SK-N-SH (cell line): ENCODE measurements at regions not wholly inside any gene's neighbourhood (a gene's known extent, or its start where the extent isn't known, plus 50 kb on each side); places are given as distances from the start of the nearest gene placed in this dataset.

ENCODE experiments used
- CTCF ChIA-PET: fragments of 300-600, 350-600 bp; formaldehyde crosslinking; extraction: SDS; loops from one replicate; lab custom pipeline; 2021; lab: Yijun Ruan, JAX
- POLR2A ChIA-PET: fragments of 350-600 bp; sonication (Branson Sonifier 250); formaldehyde crosslinking; extraction: SDS; loops from one replicate; lab custom pipeline; 2020; ENCODE audit warnings: antibody characterized with exemption, inconsistent platforms; lab: Yijun Ruan, JAX
- DNase-seq: peaks from one replicate; pipeline ENCODE4 v3.0.0; 2012
- H2AFZ ChIP-seq: fragments of 200-600 bp; sonication (generic); 2 replicates; pipeline ENCODE4 v1.8.1; 2016; ENCODE audit warnings: antibody characterized with exemption, mild to moderate bottlenecking, low read depth
- H3F3A ChIP-seq: fragments of 200-600 bp; sonication (generic); replicated peaks from 2 replicates; pipeline ENCODE3; 2016; ENCODE audit warnings: antibody characterized with exemption, mild to moderate bottlenecking; ENCODE audit not compliant: insufficient read depth
- H3K27ac ChIP-seq, 2 experiments: fragments of 200-500 bp in 1 of 2; fragments of 200-600 bp in 1 of 2; sonication (Bioruptor generic) in 1 of 2; sonication (generic), shearing (Covaris generic) in 1 of 2; 2 replicates each; pipeline versions ENCODE4 v1.5.1 to v1.6.1; 2014 to 2016; ENCODE audit warnings: low read depth in 2 of 2, inconsistent platforms in 1 of 2, low read length in 1 of 2, mild to moderate bottlenecking in 1 of 2, mixed read lengths in 1 of 2
- H3K27me3 ChIP-seq: fragments of 200-600 bp; sonication (generic), shearing (Covaris generic); 2 replicates; pipeline ENCODE4 v1.6.1; 2016; ENCODE audit warnings: mixed run types; ENCODE audit not compliant: insufficient read depth
- H3K36me3 ChIP-seq, 2 experiments: fragments of 200-500 bp in 1 of 2; fragments of 200-600 bp in 1 of 2; sonication (Bioruptor generic) in 1 of 2; sonication (generic) in 1 of 2; replicated peaks in 1 of 2; 2 replicates each; pipeline versions ENCODE3 to v1.5.1; 2014 to 2016; ENCODE audit warnings: low read length in 1 of 2, mild to moderate bottlenecking in 1 of 2; ENCODE audit not compliant: insufficient read depth in 2 of 2, control insufficient read depth in 1 of 2
- H3K4me1 ChIP-seq, 2 experiments: fragments of 200-500 bp in 1 of 2; fragments of 200-600 bp in 1 of 2; sonication (Bioruptor generic) in 1 of 2; sonication (generic), shearing (Covaris generic) in 1 of 2; 2 replicates each; pipeline versions ENCODE4 v1.5.1 to v1.6.1; 2014 to 2016; ENCODE audit warnings: low read depth in 1 of 2, low read length in 1 of 2, mixed run types in 1 of 2; ENCODE audit not compliant: insufficient read depth in 2 of 2, control insufficient read depth in 1 of 2
- H3K4me2 ChIP-seq: fragments of 200-600 bp; sonication (generic), shearing (Covaris generic); 2 replicates; pipeline ENCODE4 v1.6.1; 2017; ENCODE audit warnings: mixed run types
- H3K4me3 ChIP-seq, 2 experiments: fragments of 200-500 bp in 1 of 2; fragments of 200-600 bp in 1 of 2; sonication (Bioruptor generic) in 1 of 2; sonication (generic), shearing (Covaris generic) in 1 of 2; 2 replicates each; pipeline versions ENCODE4 v1.5.1 to v1.8.1; 2014 to 2016; ENCODE audit warnings: low read depth in 2 of 2, inconsistent platforms in 1 of 2, low read length in 1 of 2, mild to moderate bottlenecking in 1 of 2, mixed read lengths in 1 of 2, moderate library complexity in 1 of 2
- H3K79me2 ChIP-seq: fragments of 200-600 bp; sonication (generic); 2 replicates; pipeline ENCODE4 v1.8.1; 2017; ENCODE audit warnings: mild to moderate bottlenecking; ENCODE audit not compliant: insufficient read depth
- H3K9ac ChIP-seq: fragments of 200-600 bp; sonication (generic); 2 replicates; pipeline ENCODE4 v1.6.1; 2017; ENCODE audit warnings: mixed run types
- H3K9me2 ChIP-seq: fragments of 200-600 bp; sonication (generic); 2 replicates; pipeline ENCODE4 v1.6.1; 2017; ENCODE audit warnings: mixed run types
- H3K9me3 ChIP-seq: fragments of 200-600 bp; sonication (generic); 2 replicates; pipeline ENCODE4 v1.6.1; 2017; ENCODE audit warnings: mixed run types, mild to moderate bottlenecking, moderate library complexity
- H4K20me1 ChIP-seq: fragments of 200-600 bp; sonication (generic); 2 replicates; pipeline ENCODE4 v1.6.1; 2017; ENCODE audit warnings: mild to moderate bottlenecking, mixed run types; ENCODE audit not compliant: insufficient read depth
- CHD2 ChIP-seq: fragments of 150-350 bp; IDR thresholded peaks from 2 replicates; pipeline ENCODE4 v1.6.1; 2018; ENCODE audit warnings: low read length; ENCODE audit not compliant: partially characterized antibody
- ELF1 ChIP-seq: IDR thresholded peaks from 2 replicates; pipeline ENCODE4 v1.4.0; 2012
- EP300 ChIP-seq, 2 experiments: IDR thresholded peaks; 2 replicates each; pipeline versions ENCODE4 v1.4.0 to v1.6.1; 2012; ENCODE audit warnings: borderline replicate concordance in 1 of 2, low read depth in 1 of 2, low read length in 1 of 2
- EZH2phosphoT487 ChIP-seq: fragments of 200-600 bp; sonication (generic); IDR thresholded peaks from 2 replicates; pipeline ENCODE4 v1.6.1; 2017; ENCODE audit warnings: low read depth, mixed run types, mild to moderate bottlenecking, antibody characterized with exemption, moderate library complexity, borderline replicate concordance
- FOXM1 ChIP-seq: IDR thresholded peaks from 2 replicates; pipeline ENCODE4 v1.4.0; 2012; ENCODE audit warnings: low read depth, mild to moderate bottlenecking
- MAX ChIP-seq: IDR thresholded peaks from 2 replicates; pipeline ENCODE4 v1.4.0; 2012; ENCODE audit warnings: low read depth
- MEF2A ChIP-seq: IDR thresholded peaks from 2 replicates; pipeline ENCODE4 v1.4.0; 2012; ENCODE audit warnings: low read depth, borderline replicate concordance
- MXI1 ChIP-seq: IDR thresholded peaks from 2 replicates; pipeline ENCODE4 v1.6.1; 2012; ENCODE audit warnings: mild to moderate bottlenecking, low read depth, low read length, improper control_type of control experiment
- NFIC ChIP-seq: IDR thresholded peaks from 2 replicates; pipeline ENCODE4 v1.4.0; 2012; ENCODE audit warnings: borderline replicate concordance
- NRF1 ChIP-seq: IDR thresholded peaks from 2 replicates; pipeline ENCODE4 v1.6.1; 2012; ENCODE audit warnings: low read depth, mild to moderate bottlenecking, low read length
- PBX3 ChIP-seq: IDR thresholded peaks from 2 replicates; pipeline ENCODE4; 2012
- RFX5 ChIP-seq: IDR thresholded peaks from 2 replicates; pipeline ENCODE4 v1.6.1; 2012; ENCODE audit warnings: mild to moderate bottlenecking, improper control_type of control experiment, low read length
- SMC3 ChIP-seq: IDR thresholded peaks from 2 replicates; pipeline ENCODE4 v1.6.1; 2012; ENCODE audit warnings: low read depth, low read length, improper control_type of control experiment
- TAF1 ChIP-seq: IDR thresholded peaks from 2 replicates; pipeline ENCODE4 v1.6.1; 2012; ENCODE audit warnings: low read depth, mild to moderate bottlenecking, low read length, moderate library complexity, borderline replicate concordance
- ZBTB33 ChIP-seq: IDR thresholded peaks from 2 replicates; pipeline ENCODE4 v1.4.0; 2012; ENCODE audit warnings: low read depth, borderline replicate concordance
- WGBS: methylation state at CpG from one replicate; pipeline ENCODE4 v1.1.6; 2017; ENCODE audit warnings: low lambda C conversion rate; 5-methylcytosine and 5-hydroxymethylcytosine counted together

DNA sequence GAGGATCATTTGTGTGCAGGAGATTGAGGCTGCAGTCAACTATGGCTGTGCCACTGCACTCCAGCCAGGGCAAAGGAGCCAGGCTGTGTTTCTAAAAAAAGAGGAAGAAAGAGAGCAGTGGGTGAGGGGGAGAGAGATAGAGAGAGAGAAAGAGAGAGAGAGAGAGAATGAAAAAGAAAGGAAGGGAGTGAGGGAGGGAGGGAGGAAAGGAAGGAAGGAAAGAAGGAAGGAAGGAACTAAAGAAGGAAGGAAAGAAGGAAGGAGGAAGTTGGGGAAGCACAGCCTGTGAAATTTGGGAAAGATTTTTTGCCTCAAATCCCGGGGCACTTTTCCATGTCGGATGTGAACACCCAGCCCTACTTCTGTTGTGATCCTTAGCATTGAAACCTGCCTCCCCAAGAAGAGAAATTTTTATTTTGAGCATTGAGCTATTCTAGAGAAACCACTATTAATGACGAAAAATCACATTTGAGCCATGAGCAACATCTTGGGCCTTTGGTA, 57.8 kb downstream of the FOXA2 start:
- CTCF ChIA-PET: no interaction called here
- no peak for DNase-seq

DNA sequence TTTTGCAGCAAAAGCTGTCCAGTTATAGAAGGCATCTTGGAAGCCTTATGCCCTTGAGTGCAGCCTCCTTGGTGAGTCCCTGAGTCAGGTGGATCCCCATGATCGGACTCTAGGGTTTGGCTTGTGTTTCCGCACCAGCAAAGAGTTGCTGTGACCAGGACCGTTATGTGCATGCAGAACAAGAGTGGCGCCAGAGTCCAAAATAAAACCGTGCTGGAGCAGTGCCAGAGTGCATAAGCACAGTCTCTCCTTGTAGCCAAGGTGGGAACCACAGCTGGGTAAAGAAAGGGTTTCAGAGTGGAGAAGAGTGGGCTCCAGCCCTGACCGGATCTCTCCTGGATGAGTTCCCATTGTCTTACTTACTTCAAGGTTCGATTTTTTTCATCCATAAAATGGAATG, 58.6 kb downstream of the FOXA2 start:
- Histone ChIP-seq H3K4me2 (no peak overlapping the region), H3K79me2 (no peaks in the 10 kb centered on the region), H3K36me3 (no peaks in the 10 kb centered on the region), H3K27ac (no peak overlapping the region), H3K9me3 (no peaks in the 10 kb centered on the region), H3K27me3 (peaks cover 5% of the 10 kb centered on the region; the same call in 1 of the 2 replicates), H3K9me2 (no peaks in the 10 kb centered on the region), H3K4me3 (no peak overlapping the region), H3K4me1 (no peaks in the 10 kb centered on the region), H3F3A (no peaks in the 10 kb centered on the region), H4K20me1 (no peaks in the 10 kb centered on the region), H2AFZ (no peak overlapping the region), H3K9ac (no peak overlapping the region)
- TF ChIP-seq FOXM1 (no peak), NRF1 (no peak), TAF1 (no peak), RFX5 (no peak), CHD2 (no peak), EP300 (IDR thresholded peaks at IDR 0.05; ENCODE audit: borderline replicate concordance in 1 of 2, low read depth in 1 of 2, low read length in 1 of 2) (no peak), MXI1 (no peak), SMC3 (no peak), MEF2A (no peak)
- no peak for DNase-seq
- ChIA-PET POLR2A (no interaction called here), CTCF (no interaction called here)
- WGBS: 7% methylated on average over 4 of the region's 7 CpGs

More for the DNA sequence above, 57.8 kb downstream of the FOXA2 start:
- Histone ChIP-seq H3K4me3 (no peak overlapping the region), H3K27me3 (peaks cover 5% of the 10 kb centered on the region; the same call in 1 of the 2 replicates), H3K27ac (no peak overlapping the region), H2AFZ (no peak overlapping the region), H3K4me2 (no peak overlapping the region), H3K79me2 (no peaks in the 10 kb centered on the region), H3K9me3 (no peaks in the 10 kb centered on the region), H3F3A (no peaks in the 10 kb centered on the region), H3K4me1 (no peaks in the 10 kb centered on the region), H3K9me2 (no peaks in the 10 kb centered on the region), H3K36me3 (no peaks in the 10 kb centered on the region), H3K9ac (no peak overlapping the region), H4K20me1 (no peaks in the 10 kb centered on the region)
- POLR2A ChIA-PET: no interaction called here
- 14% methylated on average over 3 of the region's 3 CpGs for WGBS
- TF ChIP-seq ELF1: no peak

GRCh38 chr20:22525069-22525820, 59.1 kb downstream of the FOXA2 start:
- 16% methylated on average over 4 of the region's 4 CpGs for WGBS
- no peak for DNase-seq
- ChIA-PET CTCF (no interaction called here), POLR2A (no interaction called here)
- Histone ChIP-seq H3K27ac (no peak overlapping the region), H3K27me3 (peaks cover 5% of the 10 kb centered on the region; the same call in 1 of the 2 replicates), H3K9ac (no peak overlapping the region), H3F3A (no peaks in the 10 kb centered on the region), H3K4me2 (no peak overlapping the region), H3K36me3 (no peaks in the 10 kb centered on the region), H3K4me3 (no peak overlapping the region), H4K20me1 (no peaks in the 10 kb centered on the region), H2AFZ (no peak overlapping the region), H3K4me1 (no peaks in the 10 kb centered on the region), H3K79me2 (no peaks in the 10 kb centered on the region), H3K9me3 (no peaks in the 10 kb centered on the region), H3K9me2 (no peaks in the 10 kb centered on the region)
- TF ChIP-seq RFX5 (no peak), ELF1 (no peak), FOXM1 (no peak), TAF1 (no peak), PBX3 (no peak), EZH2phosphoT487 (no peak), NFIC (no peak), CHD2 (no peak), MAX (no peak), ZBTB33 (no peak), SMC3 (no peak)
